ENCODE measurements at regions not wholly inside any gene's neighbourhood (a gene's known extent, or its start where the extent isn't known, plus 50 kb on each side); places are given as distances from the start of the nearest gene placed in this dataset.

DNA sequence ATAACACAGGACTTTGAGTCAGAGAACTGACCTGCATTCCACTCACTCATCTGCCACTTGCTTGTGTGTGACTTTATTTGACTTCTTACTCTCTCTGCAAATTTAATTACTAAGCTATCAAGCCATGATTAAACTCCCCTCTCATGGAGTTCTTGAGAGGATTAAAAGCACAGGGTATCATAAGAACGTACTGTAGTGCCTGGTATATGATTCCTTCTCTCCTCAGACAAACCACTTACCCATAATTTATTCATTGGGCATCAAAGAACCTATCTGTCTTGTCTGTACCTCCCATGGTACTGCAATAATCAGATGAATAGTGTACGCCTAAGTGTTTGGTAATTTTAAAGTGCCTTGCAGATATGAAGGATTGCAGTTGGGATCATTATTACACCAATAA, 130.6 kb upstream of the UBASH3B start:
- Histone ChIP-seq H3K27ac (peak overlapping the region in 2 of 21 experiments; percentile 36 to 42), H3K4me3 (no peak overlapping the region)

DNA sequence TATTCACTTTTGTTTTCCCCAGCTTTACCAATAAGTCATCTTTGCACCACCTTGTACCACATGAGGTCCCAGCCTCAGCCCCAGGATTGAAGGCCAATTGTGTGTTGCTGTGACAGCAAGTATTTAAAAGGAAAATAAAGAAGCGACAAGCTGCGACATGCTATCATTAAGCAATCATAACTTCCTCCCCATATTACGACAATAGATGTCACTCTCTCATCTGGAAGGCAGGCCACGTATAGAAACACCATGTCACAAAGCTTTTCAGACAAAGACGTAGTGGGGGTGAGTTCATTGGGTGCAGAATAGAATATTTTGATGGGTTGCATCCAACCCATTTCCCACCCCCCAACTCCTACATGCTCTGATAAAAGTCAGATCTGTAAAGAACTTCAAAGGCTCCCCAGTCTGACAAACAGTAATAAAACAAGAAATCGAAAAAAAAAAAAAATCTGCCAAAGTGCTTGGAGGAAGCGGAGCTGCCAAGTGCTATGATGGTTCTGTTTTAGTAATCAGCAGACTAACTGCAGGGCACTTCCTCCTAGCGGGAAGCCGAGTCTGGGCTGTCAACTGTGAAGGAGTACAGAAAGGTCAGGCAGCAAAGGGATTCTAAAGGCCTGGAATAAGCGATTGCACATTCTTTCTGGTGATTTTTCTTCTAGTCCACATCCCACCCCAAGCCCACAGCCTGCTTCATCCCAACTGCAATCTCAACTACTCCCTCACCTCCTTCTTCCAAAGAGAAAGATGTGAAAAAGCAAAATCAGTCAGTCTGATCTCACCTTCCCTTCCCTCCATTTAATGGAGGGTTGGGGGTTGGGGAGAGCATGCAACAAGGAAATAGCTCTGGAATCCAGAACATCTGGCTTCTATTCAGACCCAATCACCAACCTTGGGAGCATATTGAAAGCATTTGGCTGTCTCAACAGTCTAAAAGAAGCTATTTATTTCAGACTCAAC, 131.4 kb upstream of the UBASH3B start:
- peak overlapping the region in 3 of 21 experiments; percentile 10 to 42 (median 36) for H3K27ac ChIP-seq
- H3K4me3 ChIP-seq = no peak overlapping the region

- H3K27ac ChIP-seq = no peak overlapping the region
- no peak overlapping the region for H3K4me3 ChIP-seq
Measured at GRCh38 chr11:122521626-122522025, 133.9 kb upstream of the UBASH3B start.

- Histone ChIP-seq H3K27ac (no peak overlapping the region), H3K4me3 (no peak overlapping the region)
Measured at GRCh38 chr11:122517403-122518379, 137.8 kb upstream of the UBASH3B start.

DNA sequence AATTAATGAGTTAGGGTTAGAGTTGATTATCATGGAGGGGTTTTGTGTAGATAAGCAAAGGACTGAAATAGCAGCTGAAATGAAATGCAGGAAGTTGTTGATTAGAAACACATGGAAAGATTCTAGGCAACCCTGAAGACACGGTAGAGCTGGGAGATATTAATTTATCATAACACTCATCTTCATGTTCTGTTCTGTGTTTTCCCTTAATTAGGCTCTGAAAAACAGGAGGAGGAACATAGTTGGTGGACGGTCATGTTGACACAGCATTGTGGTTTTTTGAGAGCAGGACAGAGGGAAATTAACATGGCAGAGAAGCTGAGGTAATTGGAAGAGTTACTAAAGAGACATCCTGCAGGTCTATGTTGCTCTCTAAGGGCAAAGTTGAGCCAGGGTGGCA, 138.8 kb upstream of the UBASH3B start:
- Histone ChIP-seq H3K27ac (no peak overlapping the region), H3K4me3 (no peak overlapping the region)

DNA sequence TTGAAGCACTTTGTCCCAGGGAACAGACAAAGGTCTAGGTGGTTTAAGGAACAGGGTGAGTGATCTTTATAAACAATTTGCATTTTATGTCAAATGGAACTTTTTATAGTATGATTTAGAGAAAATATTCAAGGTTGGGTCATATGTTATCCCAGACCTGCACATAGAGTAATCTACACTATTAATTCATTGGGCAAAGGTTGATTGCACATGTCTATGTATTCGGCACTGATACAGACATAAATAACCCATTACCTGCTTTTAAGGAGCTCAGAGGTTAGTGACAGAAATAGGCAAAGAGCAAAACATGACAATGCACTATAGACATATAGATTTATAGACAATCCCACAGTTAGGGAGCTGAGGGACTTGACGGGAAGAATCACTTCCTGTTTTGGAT, 141.5 kb upstream of the UBASH3B start:
- Histone ChIP-seq H3K27ac (no peak overlapping the region), H3K4me3 (no peak overlapping the region)

DNA sequence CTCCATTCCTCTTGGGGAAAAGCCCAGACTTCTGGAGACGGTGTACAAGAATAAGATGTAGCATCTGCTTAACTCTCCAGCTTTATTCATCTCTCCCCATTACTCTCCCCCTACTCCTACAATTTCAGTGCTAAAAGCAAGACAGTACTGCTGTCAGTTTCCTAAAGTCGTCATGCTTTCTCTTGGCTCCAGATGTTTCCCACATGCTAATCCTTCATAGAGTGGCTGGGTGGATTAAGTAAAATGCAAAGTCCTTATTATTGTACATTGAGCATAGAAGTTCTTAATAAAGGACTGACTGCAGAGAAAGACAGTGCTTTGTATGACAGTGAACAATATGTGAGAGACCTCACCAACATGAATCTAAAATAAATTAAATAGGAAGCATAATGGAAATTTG, 142.2 kb upstream of the UBASH3B start:
- H3K27ac ChIP-seq = no peak overlapping the region
- H3K4me3 ChIP-seq = no peak overlapping the region

DNA sequence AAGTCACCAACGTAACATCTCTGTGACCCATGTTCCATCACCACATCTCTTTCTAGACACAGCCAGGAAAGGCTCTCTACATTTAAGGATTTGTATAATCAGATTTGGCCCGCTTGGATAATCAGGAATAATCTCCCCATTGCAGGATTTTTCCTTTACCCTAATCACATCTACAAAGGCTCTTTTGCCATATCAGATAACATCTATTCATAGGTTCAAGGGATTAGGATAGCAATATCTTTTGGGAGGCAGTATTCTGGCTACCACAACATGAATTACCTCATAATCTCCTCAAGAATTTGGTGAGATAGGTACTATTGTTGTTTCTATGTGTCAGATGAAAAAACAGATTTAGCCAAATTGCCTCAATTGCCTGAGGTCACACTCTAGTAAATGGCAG, 142.8 kb upstream of the UBASH3B start:
- H3K27ac ChIP-seq = no peak overlapping the region
- H3K4me3 ChIP-seq = no peak overlapping the region

DNA sequence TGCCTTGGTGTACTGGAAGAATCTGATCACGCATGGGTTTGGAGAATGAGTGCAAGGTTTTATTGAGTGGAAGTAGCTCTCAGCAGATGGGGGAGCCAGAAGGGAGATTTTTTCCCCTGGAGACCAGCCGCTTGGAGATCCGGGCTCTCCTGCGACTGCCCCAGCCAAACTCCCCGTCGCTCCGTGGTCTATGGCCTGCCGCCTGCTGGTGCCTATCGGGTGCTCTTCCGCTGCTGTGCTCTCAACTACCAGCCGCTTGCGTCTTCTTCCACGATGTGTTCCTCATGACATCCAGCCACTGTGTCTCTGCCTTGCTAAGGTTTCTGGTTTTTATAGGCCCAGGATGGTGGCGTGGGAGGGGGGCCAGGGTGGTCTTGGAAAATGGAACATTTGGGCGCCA, 145.6 kb upstream of the UBASH3B start:
- H3K4me3 ChIP-seq = no peak overlapping the region
- no peak overlapping the region for H3K27ac ChIP-seq

- H3K4me3 ChIP-seq = no peak overlapping the region
- no peak overlapping the region for H3K27ac ChIP-seq
Measured at GRCh38 chr11:122509091-122509490, 146.4 kb upstream of the UBASH3B start.

GRCh38 chr11:122505304-122506006, 150.1 kb upstream of the UBASH3B start:
- Histone ChIP-seq H3K27ac (peak overlapping the region in 7 of 21 experiments; percentile 20 to 63 (median 51)), H3K4me3 (no peak overlapping the region)

DNA sequence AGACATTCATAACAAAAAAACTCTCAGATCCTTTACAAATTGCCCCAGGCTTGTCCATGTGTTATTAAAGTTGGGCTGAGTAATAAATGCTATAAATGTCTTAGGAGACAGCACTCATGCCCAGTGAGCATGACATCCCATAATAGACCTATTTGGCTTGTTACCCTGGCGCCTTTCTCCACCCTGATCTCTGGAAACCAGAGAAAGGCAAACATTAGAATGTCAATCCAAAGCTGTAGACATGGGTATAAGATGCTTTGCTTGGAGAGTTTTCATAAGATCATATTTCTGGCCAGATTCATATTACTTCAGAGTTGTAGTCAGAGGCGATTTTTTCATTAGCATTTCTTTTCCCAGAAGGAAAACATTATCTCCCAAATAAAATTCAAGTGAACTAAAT, 161.3 kb upstream of the UBASH3B start:
- Histone ChIP-seq H3K4me3 (no peak overlapping the region), H3K27ac (no peak overlapping the region)

- no peak overlapping the region for H3K4me3 ChIP-seq
- peak overlapping the region in 3 of 21 experiments; percentile 21 to 41 (median 22) for H3K27ac ChIP-seq
Measured at GRCh38 chr11:122491509-122491908, 164.0 kb upstream of the UBASH3B start.

DNA sequence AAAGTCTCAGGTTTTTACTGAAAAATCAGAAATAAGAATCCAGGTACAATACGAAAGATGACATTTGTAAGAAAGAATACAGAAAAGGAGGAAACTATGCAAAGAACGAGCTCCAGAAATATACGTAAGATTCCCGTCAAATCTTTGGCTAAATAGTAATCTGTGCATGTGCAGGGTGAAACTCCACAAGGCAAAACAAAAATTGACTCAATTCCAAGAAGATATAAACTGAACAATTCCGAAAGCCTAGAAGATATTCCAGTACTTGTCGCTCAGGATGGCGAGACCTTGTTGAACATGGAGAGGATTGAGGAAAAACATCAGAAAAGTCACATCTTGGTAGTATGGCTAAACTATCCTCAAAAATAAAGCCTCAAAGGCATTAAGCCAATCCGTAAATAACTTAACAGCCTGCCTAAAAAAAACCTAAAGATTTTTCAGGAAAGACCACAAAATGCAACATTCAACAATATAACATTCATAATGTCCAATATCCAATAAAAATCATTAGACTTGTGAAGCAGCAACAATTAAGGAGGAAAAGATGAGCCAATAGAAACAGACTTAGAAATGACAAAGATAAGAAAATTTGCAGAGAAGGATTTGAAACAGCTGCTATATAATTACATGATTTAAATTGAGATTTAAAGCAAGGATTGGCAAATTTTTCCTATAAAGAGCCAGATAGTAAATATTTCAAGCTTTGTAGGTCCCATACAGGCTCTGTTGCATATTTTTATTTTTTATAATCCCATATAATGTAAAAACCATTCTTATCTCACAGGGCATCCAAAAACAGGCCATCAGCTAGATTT, 166.4 kb upstream of the UBASH3B start:
- no peak overlapping the region for H3K27ac ChIP-seq
- H3K4me3 ChIP-seq = no peak overlapping the region

DNA sequence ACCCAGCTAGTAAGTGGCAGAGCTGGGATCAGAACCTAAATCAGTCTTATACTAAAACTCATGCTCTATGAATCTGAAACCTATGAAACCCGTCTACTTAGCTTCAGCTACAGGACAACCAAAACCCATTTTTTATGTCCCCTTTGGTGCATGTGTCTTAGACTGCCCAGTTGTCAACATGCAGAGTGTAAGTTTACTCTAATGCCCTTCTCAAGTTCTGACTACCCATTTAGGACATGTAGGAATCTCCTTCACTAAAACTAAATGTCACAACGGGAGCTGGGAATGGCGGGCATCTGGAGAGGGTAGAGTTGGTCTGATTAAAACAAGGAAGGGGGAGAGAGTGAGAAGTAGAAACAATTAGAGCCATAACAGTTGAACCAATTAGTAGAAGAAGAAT, 167.9 kb upstream of the UBASH3B start:
- no peak overlapping the region for H3K27ac ChIP-seq
- no peak overlapping the region for H3K4me3 ChIP-seq

DNA sequence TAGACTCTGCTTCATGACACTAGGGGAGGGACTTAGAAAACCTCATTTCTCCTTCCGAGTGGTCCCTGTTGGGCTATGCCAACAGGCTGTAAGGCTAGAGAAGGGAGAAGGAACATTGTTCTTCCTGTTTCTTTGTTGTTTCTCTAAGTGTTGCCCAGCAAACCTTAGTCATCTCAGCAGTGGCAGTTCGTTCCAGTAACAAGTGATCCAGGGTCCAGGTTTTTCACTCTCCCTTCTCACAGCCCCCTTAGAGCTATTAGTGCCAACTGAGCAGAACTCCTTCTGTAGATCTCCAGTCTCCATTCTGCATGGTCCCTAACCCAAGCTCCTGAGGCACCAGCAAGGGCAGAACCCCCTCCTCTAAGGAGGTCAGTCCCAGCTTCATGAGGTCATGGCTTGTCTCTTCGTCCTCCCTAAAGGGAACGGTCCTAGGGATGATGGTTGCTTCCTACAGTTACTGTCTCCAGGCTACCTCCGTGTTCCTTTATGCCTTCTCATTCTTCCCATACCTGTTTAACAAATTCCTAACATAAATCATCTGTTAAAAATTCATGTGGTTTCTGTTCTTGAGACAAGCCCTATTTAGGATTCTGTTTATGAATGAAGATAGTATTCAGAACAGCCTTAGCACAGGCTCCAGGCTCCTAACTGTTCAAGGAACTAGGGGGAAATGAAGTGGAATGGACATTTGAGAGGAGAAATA, 168.6 kb upstream of the UBASH3B start:
- no peak overlapping the region for H3K4me3 ChIP-seq
- no peak overlapping the region for H3K27ac ChIP-seq

GRCh38 chr11:122478986-122479385, 176.5 kb upstream of the UBASH3B start:
- no peak overlapping the region for H3K27ac ChIP-seq

GRCh38 chr11:122468965-122469364, 186.6 kb upstream of the UBASH3B start:
- Histone ChIP-seq H3K27ac (no peak overlapping the region), H3K4me3 (no peak overlapping the region)

More at GRCh38 chr11:122478986-122479385, 176.5 kb upstream of the UBASH3B start:
- no peak overlapping the region for H3K4me3 ChIP-seq

Measured in skin epidermis (tissue), 12 donors.